Left ventricle myocardium inferior (tissue), 1 donor: ENCODE measurements at regions not wholly inside any gene's neighbourhood (a gene's known extent, or its start where the extent isn't known, plus 50 kb on each side); places are given as distances from the start of the nearest gene placed in this dataset.
"Not testable (repeated sequence)": the region's sequence is repeated elsewhere in the genome, so short reads cannot be mapped to it uniquely, and the experiment has no call there.

Experiments used
- DNase-seq: peaks from one replicate; pipeline ENCODE4 v3.0.0-alpha.2; 2020
- H3K27ac ChIP-seq: fragments of 200-600 bp; replicated peaks from 2 replicates; pipeline ENCODE4 v1.8.0; 2021
- H3K27me3 ChIP-seq: fragments of 200-600 bp; 2 replicates; pipeline ENCODE4 v1.8.0; 2021; ENCODE audit warnings: low read depth
- H3K36me3 ChIP-seq: fragments of 200-600 bp; 2 replicates; pipeline ENCODE4 v1.8.0; 2021
- H3K4me1 ChIP-seq: fragments of 200-600 bp; 2 replicates; pipeline ENCODE4 v1.8.0; 2021
- H3K4me3 ChIP-seq: fragments of 200-600 bp; 2 replicates; pipeline ENCODE4 v1.8.0; 2021; ENCODE audit warnings: mild to moderate bottlenecking, moderate library complexity
- H3K9me3 ChIP-seq: fragments of 200-600 bp; replicated peaks from 2 replicates; pipeline ENCODE4 v1.8.0; 2021
- intact Hi-C: fragments of 100-400 bp; cut with micrococcal nuclease; formaldehyde crosslinking; loops from one replicate; pipeline ENCODE4 v1.11.0; 2022
- TF ChIP-seq, protein P1 (sequence below): fragments of 200-600 bp; IDR thresholded peaks from 2 replicates; pipeline ENCODE4 v1.8.0; 2021; ENCODE audit warnings: antibody characterized with exemption, mild to moderate bottlenecking, borderline replicate concordance
- donor health status: DM: no; HTN: yes; CAD: no; lungs with severe emphysema.

GRCh38 chr17:33929181-33929724 is 325.8 kb upstream of the CCL2 start:
- intact Hi-C loops, result no loop called here
- H3K9me3 ChIP-seq, result no peaks in the 10 kb centered on the region
- peaks cover 5% of the 10 kb centered on the region for H3K4me1 ChIP-seq
- peaks cover 63% of the 10 kb centered on the region for H3K27me3 ChIP-seq
- no peak overlapping the region for H3K27ac ChIP-seq
- TF ChIP-seq, protein P1, sequence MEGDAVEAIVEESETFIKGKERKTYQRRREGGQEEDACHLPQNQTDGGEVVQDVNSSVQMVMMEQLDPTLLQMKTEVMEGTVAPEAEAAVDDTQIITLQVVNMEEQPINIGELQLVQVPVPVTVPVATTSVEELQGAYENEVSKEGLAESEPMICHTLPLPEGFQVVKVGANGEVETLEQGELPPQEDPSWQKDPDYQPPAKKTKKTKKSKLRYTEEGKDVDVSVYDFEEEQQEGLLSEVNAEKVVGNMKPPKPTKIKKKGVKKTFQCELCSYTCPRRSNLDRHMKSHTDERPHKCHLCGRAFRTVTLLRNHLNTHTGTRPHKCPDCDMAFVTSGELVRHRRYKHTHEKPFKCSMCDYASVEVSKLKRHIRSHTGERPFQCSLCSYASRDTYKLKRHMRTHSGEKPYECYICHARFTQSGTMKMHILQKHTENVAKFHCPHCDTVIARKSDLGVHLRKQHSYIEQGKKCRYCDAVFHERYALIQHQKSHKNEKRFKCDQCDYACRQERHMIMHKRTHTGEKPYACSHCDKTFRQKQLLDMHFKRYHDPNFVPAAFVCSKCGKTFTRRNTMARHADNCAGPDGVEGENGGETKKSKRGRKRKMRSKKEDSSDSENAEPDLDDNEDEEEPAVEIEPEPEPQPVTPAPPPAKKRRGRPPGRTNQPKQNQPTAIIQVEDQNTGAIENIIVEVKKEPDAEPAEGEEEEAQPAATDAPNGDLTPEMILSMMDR, result no peak
- DNase-seq, result no peak
- H3K4me3 ChIP-seq, result no peak overlapping the region
- H3K36me3 ChIP-seq, result no peaks in the 10 kb centered on the region

DNA sequence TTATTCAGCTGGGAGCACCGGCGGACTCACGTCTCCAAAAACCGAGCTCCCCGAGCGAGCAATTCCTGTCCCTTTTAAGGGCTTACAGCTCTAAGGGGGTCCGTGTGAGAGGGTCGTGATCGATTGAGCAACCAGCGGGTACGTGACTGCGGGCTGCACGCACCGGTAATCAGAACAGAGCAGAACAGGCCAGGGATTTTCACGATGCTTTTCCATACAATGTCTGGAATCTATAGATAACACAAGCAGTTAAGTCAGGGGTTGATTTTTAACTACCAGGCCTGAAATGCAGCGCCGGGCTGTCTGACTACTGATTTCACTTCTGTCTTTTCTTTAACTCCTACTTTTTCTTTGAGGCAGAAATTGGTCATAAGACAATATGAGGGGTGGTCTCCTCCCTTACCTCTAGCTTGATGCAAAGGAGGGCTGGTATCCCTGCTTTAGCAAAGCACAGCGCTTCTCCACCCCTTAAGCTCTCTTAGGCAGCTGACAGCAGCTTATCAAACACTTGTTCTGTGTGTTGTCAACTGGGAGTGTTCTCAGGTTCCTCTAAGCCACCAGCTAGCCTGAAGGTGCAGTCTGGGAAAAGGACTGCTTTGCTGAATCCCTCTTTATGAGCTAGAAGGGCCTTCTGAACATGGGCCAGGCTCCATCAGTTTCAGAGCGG is 323.8 kb upstream of the CCL2 start:
- H3K4me3 ChIP-seq, H3K9me3 ChIP-seq, H3K27ac ChIP-seq, H3K4me1 ChIP-seq, H3K36me3 ChIP-seq, DNase-seq: not testable (repeated sequence)
- peaks cover 56% of the 10 kb centered on the region for H3K27me3 ChIP-seq
- intact Hi-C loops, result loop anchor here (10.0 kb wide), 1 partner anchor 214 kb away; no protein-coding TSS in a partner anchor

DNA sequence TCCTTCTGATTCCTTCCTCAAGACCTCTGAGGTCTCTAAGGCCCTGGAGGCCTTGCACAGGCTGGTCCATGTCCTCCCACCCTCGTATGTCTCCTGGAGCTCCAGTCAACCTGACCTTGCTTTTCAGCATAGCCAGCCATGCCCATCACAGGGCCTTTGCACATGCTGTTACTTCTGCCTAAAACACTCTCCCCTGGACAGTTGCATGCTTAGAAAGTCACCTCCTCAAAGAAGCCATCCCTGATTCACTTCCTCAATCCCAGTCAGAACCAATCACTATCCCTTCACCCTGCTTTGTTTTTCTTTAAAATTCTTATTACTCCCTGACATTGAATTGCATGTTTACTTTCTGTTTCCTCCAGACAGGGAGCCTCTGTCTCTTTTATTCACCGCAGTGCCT is 322.1 kb upstream of the CCL2 start:
- Histone ChIP-seq H3K4me3 (no peak overlapping the region), H3K27me3 (peaks cover 40% of the 10 kb centered on the region), H3K9me3 (no peaks in the 10 kb centered on the region), H3K4me1 (peaks cover 5% of the 10 kb centered on the region), H3K36me3 (no peaks in the 10 kb centered on the region), H3K27ac (no peak overlapping the region)
- intact Hi-C loops, result loop anchor here (10.0 kb wide), 1 partner anchor 212 kb away; no protein-coding TSS in a partner anchor
- TF ChIP-seq, protein P1, result no peak
- DNase-seq, result no peak

- no peak for DNase-seq
- Histone ChIP-seq H3K4me1 (peaks cover 5% of the 10 kb centered on the region), H3K36me3 (no peaks in the 10 kb centered on the region), H3K9me3 (no peaks in the 10 kb centered on the region), H3K4me3 (no peak overlapping the region), H3K27ac (no peak overlapping the region), H3K27me3 (peaks cover 34% of the 10 kb centered on the region)
- TF ChIP-seq, protein P1, result no peak
- intact Hi-C loops, result loop anchor here (10.0 kb wide), 1 partner anchor 211 kb away; no protein-coding TSS in a partner anchor
Measured at GRCh38 chr17:33933576-33933975, 321.5 kb upstream of the CCL2 start.

DNA sequence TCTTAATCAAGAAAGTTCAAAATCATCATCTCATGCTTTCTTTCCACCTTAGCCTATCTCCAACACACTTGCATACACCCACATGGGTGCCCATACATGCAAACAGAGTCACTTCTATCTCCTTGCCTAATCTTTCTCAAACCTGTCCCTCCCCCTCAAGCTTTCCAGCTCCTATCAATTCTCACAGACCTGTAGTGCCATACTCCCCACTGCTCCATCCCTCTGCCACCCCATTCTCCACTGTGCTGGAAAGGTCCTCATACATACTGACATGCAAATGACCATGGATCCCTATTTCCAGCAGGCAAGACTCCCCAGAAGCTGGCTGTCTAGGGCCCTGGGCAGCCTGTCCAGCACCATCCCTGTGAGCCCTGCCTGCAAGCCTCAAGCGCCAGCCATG is 320.4 kb upstream of the CCL2 start:
- intact Hi-C loops, result loop anchor here (10.0 kb wide), 1 partner anchor 210 kb away; no protein-coding TSS in a partner anchor
- DNase-seq, result no peak

More for the DNA sequence above, 320.4 kb upstream of the CCL2 start:
- H3K4me1 ChIP-seq, result peaks cover 9% of the 10 kb centered on the region
- H3K27me3 ChIP-seq, result peaks cover 26% of the 10 kb centered on the region
- H3K9me3 ChIP-seq, result no peaks in the 10 kb centered on the region
- TF ChIP-seq, protein P1, result no peak
- no peaks in the 10 kb centered on the region for H3K36me3 ChIP-seq
- H3K27ac ChIP-seq, result no peak overlapping the region
- H3K4me3 ChIP-seq, result no peak overlapping the region
